HG02763 (cell line): ENCODE measurements at regions not wholly inside any gene's neighbourhood (a gene's known extent, or its start where the extent isn't known, plus 50 kb on each side); places are given as distances from the start of the nearest gene placed in this dataset.

Experiments used
- ATAC-seq: cut with Tn5 transposase; IDR thresholded peaks from one replicate; pipeline ENCODE4 v1.9.1; 2021; ENCODE audit warnings: mild to moderate bottlenecking, moderate library complexity; ENCODE audit not compliant: unreplicated experiment

DNA sequence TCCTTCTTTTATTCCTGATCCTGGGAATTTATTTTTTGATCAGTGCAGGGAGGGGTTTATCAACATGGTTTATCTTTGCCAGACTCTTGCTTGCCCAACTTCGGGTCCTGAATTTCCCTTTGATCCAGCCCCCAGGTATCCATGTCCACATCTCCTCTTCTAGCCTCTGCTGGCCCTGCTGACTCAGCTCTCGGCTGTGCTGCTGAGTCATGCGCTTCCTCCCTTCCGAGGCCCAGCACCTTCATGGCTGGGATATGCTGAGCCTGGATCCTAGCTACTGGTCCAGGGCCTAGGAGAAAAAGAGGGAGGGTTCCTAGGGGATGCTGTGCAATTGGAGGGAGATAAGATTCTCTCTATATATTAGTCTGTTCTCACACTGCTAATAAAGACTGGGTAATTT, 380.7 kb upstream of the SHH start:
- ATAC-seq, result no peak

DNA sequence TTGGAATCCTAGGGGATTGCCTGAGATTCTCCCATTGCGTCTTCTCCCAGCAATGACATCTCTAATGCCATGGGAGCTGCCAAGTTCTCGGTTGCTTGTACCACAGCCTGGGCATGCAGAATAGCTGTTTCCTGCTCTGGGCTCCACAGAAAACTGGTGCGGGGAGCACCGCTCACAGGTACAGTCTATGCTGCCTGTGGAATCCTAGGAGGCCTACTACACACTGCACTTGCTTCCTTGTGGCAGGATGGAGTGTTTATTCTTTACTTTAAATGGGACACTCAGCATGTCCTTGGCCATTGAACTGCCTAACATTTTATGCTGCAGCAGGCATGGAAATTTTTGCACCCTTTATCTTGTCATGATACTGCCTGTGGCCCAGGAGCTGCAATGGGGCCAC, 378.8 kb upstream of the SHH start:
- no peak for ATAC-seq

DNA sequence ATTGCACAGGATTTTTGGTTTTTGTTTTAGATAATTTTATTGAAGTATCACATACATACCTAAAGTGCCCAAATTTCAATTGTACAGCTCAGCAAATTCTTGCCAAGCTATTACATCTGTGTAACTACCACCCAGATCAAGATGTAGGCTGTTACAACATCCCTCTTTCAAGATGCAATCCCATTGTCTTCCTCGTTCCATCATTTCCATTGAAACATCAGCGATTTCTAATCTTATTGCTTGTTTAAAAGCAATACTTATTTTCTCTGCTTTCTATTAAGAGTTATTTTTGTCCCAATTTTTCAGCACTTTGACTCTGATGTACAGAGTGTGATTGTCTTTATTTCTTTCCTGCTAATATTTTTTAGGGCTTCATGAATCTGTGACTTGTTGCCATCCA, 372.8 kb upstream of the SHH start:
- no peak for ATAC-seq

DNA sequence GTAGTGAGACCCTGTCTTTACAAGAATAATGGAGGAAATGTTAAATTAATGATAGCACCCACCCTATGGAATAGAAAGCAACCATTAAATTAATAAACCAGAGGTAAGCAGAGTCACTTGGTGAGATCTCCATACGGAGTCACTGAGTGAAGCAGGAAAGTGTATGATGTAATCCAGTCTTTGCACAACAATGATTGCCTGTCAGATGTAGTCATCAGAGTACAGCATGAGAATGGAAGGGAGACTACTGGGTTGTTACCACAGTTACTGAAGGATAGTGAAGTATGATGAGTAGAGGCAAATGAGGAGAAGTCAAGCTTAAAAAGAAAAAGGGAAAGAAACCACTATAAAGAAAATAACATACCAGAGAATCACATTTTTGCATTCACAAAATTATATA, 371.9 kb upstream of the SHH start:
- no peak for ATAC-seq

DNA sequence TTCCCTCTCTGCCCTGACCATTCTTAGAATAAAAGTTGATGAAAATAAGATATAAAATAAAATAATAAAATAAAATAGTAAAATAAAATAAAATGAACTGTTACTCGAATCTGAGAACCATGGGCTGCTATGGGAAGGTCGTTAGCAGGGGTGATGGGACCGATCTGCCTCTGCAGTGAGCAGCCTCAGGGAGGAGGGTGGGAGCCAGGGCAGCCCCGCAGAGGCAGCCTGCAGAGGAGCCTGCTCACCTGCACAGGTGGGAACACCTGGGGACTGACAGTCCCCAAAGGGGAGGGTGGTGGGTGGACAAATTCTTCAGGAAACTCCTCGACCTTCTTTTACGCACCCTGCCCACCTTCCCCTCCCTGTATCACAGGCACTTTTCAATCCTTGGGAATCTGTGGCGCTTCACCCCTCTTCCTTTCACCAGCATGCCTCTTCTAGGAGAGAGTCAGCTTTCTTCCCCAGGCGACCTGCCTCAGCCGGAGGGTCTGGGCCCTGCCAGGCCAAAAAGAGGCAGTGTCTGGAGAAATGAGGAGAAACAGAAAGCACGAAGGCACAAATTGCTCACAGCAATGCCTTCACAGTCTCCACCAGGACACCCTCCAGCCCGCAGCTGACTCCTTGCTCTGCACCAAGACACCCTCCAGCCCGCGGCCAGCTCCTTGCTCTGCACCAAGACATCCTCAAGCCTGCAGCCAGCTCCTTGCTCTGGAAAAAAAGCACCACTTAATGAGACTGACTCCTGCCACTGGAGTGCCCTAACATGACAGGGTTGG, 368.4 kb upstream of the SHH start:
- no peak for ATAC-seq

DNA sequence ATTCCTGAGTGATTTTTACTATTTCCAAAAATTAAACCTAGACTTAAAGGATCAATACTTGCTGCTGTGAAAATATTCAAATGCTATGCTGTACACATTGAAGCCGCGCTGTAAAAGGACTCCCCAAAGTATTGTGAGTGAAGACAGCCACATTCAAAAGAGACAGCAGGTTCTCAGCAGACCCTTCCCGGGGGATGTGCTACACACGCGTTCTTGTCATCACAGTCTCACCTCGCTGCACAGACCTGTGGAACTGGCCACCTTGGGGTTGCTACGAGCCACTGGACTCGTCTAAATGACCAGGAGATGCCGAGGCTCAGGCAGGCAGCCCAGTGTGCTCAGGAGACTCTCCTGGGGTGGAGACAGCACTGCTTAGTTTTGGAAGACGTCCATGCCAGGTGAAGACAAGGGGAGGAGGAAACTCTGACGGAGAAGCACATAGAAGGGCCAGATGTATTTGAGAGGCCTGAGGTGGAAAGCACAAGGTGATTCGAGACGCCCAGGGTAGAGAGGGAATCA, 367.7 kb upstream of the SHH start:
- no peak for ATAC-seq

DNA sequence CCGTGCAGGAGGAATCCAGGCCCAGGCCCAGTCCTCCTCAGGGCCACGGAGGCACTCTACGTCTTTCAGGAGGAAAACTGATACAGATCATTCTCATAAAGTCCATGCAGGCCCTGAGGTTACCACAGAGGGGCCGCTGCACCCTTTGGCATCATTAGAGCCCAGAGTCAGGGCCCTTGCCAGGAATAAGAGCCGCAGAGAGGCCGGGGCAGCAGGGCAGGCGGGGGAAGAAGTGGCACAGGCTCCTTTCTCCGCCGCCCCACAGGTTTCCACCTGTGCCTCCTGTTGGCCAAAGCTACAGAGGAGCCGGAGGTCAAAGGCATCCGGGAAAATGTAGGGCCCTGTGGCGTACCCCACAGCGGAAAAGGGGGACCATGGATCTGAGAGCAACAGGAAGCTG, 366.6 kb upstream of the SHH start:
- no peak for ATAC-seq

DNA sequence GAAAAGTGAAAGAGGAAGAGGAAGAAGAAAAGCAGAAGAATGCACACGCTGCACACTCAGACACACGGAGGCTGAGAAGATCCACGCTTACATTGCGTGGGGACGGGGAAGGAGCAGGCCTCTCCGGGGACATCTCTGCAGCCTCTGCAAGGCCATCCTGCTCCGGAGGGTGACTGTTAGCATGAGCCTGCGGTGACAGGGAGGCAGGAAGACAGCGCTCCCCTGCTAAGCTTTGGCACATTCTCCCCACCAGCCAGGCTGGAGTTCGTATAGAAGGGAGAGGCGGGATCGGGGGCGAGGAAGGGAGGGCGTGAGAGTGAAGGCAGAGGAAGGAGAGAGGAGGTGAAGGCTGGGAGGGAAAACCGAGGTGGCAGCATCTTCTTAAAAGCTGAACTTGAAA, 366.0 kb upstream of the SHH start:
- no peak for ATAC-seq

DNA sequence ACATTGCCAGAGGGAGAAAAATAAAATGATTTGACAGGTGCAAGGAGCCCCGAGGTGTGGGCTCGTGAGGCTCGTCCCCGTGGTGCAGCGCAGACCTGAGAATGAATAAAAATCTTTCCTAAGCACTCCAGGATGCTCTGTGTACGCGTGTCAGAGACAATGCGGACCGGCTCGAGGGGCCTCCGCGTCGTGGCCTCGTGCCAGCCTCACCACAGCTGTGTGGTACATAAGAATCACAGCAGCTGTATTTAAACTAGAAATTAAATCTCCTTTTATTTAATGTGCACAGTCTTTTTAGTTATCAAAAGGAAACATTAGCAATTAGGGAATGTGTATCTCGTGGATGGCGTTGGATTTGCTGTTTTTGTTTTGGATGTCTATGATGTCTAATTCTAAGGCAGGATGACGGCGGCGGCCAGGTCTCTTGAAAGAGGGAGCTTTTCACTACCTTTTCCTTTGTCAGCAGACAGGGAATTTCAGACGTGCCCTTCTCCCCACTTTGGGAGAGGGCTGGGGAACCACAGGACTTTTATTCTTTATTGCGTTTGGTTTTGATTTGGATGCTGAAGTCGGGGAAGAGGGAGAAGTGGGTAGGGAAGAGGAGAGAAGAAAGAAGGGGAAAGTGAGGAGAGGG, 365.3 kb upstream of the SHH start:
- no peak for ATAC-seq

DNA sequence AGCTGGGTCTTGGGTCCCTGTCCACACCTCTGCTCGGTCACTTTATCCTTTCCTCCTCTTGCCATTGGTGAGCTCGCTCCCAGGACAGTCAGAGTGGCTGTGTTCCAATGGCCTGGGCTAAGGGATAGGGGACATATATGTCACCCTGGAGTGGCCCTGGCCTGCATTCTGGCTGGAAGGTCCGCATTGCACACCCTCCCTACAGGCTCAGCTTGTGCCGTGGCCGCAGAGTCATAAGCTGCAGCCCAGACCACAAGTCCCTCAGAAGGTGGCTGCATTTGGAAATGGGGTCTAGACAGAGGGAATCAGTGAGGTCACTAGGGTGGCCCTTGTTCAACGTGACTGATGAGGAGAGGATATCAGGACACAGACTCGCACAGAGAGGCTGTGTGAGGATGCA, 363.8 kb upstream of the SHH start:
- no peak for ATAC-seq

DNA sequence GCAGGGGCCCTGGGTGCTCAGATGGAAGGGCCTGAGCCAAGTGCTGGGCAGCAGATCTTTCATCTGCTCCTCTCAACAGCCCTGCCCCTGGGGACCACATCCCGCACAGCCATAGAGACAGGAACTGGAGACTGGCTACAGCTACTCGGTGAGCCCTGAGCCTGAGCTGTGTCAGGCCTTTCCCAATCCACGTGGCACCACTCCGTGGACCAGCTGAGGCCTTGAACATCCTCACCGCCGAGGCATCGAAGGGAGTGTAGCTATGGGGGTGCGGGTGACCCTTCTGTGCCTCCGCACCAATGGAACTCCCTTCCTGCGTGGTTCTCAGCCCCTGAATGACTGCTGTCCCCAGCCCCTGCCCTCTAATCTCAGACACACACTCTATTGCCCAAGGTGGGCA, 362.7 kb upstream of the SHH start:
- no peak for ATAC-seq

DNA sequence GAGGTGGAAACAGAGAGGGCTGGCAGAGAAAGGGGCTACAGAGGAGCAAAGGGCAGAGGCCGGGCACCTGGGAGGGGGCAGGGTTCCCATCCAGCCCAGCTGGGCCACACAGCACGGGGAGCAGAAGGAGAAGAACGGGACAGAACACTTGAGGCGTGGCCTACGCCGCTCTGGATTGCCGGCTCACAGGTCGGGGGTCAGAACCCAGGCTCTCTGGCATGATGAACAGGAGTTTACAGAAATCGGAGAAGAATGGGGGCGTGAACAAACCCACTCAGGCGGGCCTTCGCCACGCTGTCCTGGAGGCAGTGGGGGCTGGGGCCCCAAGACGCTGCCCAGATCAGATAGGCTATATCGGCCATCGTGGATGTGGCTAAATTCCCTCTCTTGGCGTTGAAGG, 362.2 kb upstream of the SHH start:
- ATAC-seq, result no peak

DNA sequence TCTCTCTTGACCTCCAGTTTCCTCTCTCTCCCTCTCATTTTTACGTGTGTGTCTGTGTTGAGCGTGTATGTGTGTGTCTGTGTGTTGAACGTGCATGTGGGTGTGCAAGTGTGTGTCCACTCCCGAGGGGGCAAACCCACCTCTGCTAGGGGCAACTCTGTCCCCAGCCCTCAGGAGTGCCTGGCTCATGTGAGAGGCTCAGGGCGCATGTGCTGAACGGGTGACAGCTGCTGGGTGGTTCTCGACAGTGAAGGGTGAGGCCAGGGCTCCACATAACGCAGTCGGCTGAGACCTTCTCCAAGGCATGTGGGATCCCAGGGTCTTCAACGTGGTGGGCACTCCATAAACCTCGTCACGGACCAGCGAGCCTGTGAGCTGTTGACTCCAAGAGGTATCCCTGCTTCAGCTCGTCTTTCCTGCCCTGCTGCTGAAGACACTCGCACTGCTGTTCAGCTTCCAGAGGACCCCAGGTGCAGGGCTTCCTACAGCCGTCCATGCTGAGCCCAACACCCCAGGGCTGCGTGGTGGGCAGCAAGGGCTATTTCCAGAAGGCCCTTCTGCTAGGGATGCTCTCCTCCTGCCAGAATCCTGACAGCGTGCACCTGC, 361.6 kb upstream of the SHH start:
- ATAC-seq, result no peak

DNA sequence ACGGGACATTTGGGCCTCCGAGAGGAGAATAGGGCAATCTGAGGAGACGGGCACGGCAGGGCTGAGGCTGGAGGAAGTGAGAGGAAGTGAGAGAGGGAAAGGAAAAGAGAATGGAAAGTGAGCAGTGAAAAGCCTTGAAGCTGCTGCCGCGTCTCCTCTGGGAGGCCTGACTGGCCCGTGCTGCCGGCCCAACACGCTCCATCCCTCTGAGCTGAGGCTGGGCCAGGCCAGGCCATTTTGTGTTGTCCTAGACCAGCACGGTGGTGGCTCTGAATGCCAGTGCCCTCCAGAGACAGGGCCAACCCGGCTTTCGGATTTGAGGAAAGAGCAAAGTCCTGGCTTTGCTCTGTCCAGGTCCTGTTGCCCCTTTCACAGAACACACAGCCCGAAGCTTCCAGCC, 361.1 kb upstream of the SHH start:
- ATAC-seq, result no peak

DNA sequence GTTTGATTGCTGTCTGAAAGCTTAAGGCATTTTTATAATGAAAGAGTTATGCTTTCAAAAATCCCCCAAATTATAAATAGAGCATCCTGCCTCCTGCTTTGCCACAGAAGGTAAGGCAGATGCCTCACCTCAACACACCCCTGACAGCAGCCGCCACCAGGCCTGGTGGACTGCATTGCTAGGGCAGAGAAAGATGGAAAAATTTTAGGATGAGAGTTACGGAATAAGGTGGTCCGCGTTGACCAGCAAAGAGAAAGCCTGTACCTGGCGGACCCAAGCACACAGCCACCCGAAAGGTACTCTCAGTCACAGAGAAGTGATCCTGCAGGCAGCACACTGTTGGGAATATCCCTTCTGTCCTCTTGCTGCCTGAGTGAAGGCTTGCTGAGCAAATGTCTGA, 360.4 kb upstream of the SHH start:
- no peak for ATAC-seq

DNA sequence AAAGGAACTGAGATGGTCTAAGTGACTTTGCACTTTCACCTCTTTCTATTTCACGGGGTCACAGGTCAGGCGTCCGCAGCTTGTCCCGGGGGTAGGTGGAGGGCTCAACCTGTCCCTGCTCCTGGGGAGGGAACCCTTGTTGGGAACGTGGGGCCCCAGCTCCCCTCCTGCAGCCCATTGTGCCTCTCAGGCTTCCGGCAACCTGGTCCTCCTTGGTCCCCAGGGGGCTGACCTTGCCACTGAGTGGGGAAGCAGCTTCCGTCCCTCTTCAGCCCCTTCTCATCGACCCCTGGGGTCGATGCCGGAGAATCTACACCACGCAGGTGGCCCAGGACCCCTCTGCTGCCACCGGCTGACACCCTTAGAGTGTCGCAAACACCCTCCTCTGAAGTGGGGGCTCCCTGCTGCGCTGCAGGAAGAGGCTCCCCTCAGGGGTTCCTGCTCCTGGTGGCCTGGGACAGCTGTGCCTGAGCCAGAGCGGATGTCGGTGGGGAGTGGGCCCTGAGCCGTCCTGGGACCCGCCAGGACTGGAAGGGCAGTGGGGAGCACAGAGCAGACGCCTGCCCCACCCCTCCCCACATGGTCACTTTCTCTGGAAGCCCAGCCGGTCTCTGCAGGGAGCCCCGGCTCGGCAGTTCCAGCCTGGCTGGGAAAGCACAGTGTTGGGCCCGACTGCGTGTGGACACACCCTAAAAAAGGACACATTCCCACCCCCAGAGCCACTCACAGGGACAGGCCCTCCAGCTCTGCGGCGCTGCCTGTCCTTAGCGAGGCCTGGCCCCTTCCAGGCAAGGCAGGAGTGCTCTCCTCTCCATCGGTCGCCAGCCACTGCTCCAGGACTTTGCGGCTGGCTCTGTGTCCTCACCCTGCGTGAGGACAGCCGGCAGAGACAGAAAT, 357.5 kb upstream of the SHH start:
- ATAC-seq, result no peak

DNA sequence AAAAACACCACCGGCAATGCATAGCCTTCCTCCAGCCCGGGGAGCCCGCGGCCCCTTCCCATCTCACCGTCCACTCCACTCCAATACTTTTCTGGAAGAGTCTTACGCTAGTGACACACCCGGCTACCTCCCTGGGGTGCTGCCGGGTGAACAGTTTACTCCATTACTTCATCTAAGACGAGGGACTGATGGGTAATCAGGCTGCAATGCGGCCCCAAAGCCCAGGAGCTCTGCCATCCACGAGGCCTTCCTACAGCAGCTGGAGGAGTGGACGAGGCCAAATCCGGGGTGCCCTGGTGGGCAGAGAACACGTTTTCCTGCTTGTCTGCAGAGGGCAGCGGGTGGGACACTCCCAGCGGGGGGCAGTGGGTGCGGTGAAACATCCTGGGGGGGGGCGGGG, 356.2 kb upstream of the SHH start:
- no peak for ATAC-seq

DNA sequence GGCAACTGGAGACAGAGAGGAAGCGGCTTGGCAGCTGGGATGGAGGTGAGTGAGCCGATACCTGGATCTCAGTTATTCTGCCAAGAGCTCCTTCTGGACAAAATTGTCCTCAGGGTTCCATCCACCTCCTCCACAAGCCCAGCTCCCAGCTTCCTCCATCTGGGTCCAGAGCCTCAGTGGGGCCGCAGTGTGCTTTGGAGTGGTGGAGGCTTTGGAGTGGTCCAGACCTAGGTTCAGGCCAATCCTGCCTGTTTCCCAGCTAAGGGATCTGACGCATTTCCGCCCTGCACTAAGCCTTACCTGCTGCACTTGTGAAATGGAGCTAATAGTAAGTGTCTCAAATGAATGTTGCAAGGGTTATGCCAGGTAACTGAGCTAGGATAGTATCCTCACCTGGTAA, 355.7 kb upstream of the SHH start:
- no peak for ATAC-seq

DNA sequence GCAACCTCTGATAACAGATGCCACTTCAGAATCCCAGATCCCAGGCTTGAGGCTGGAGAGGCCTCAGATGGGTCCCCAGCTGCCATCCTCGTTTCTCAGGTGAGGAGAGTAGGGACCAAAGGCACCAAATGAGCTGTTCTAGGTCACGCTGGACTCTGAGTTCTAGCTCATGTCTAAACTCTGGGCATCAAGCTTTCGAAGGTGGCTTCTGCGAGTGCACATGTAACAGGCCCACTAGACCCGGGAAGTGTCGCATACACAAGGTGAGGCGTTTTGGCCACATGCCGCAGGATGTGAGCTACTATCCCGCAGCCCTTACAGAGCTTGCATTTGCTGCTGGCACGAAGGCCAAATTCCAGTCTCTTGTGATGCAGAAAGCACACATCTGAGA, 355.1 kb upstream of the SHH start:
- ATAC-seq, result no peak

DNA sequence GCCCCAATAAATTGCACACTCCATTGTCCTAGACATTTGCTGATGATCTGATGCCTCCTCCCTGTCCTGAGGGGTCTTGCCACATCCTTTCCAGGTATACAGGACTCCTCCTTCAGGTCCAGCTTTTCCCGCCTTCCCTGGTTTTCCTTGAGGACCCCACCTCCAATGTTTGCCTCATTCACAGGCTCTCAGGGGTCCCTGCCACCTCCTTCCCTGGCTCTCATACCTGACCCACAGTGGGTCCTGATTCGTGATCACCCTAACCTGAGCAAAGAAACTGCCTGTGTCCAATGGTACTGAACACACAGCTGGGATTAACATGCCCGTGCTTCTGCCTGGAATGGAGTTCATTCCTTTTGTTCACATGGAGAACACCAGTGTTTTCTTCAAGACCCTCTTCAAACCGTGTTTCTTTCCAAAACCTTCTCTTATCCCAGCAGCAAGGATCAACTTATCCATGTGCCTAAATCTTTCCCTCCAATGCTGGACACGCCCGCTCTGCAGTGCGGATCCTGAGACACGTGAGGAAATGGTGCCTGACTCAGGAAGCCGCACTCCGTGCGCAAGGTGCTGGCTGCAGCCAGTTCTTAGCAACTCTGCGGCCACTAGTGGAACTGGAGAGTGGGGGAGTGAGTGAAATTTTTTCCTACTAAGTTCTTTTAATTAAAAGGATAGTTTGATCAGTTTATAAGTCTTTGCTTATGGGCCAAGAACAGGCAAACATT, 354.6 kb upstream of the SHH start:
- no peak for ATAC-seq

DNA sequence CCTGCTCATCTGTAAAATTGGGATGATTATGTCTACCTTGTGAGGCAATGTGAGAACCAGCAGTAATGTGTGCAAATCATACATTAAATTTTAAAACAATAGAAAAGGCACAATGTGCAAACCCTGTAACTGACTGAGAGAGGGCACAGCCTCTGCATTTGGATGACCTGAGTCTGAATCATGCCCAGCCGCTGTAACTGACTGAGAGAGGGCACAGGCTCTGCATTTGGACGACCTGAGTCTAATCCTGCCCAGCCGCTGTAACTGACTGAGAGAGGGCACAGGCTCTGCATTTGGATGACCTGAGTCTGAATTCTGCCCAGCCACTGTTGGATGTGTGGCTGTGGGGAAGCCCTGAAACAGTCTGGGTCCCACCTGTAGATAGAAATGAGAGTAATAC, 351.5 kb upstream of the SHH start:
- ATAC-seq, result no peak
